LNCaP clone FGC (cell line): ENCODE measurements at regions not wholly inside any gene's neighbourhood (a gene's known extent, or its start where the extent isn't known, plus 50 kb on each side); places are given as distances from the start of the nearest gene placed in this dataset.

Source experiments
- DNase-seq: peaks from one replicate; pipeline ENCODE4 v3.0.0-alpha.2; 2011; ENCODE audit warnings: low read depth
- H3K4me3 ChIP-seq: 2 replicates; pipeline ENCODE4 v1.5.1; 2011; ENCODE audit warnings: mild to moderate bottlenecking, low read depth, low read length, control low read depth
- TF ChIP-seq, protein P1 (sequence below): IDR thresholded peaks from 2 replicates; pipeline ENCODE4 v1.5.1; 2012; ENCODE audit warnings: mild to moderate bottlenecking; ENCODE audit not compliant: control insufficient read depth, insufficient read depth; ENCODE audit errors: extremely low read depth

DNA sequence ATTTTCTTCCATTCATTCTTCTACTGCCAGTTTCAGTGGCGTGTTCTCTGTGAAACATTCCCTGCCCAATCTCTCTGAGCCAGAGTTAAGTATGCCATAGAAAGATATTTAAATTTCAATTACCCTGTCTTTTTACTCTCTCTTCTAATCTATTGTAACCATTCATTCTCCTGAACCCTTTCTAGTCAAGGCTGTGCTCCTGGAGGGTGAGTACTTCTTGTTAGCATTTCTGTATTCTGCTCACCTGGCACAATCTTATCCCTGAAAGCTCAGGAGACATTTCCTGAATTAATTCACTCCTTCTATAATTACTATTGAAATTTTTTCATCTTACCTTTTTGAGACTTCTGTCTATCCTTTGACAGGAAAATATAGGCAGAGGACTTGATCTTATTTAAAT lies 271.7 kb downstream of the HGF start:
- TF ChIP-seq, protein P1, sequence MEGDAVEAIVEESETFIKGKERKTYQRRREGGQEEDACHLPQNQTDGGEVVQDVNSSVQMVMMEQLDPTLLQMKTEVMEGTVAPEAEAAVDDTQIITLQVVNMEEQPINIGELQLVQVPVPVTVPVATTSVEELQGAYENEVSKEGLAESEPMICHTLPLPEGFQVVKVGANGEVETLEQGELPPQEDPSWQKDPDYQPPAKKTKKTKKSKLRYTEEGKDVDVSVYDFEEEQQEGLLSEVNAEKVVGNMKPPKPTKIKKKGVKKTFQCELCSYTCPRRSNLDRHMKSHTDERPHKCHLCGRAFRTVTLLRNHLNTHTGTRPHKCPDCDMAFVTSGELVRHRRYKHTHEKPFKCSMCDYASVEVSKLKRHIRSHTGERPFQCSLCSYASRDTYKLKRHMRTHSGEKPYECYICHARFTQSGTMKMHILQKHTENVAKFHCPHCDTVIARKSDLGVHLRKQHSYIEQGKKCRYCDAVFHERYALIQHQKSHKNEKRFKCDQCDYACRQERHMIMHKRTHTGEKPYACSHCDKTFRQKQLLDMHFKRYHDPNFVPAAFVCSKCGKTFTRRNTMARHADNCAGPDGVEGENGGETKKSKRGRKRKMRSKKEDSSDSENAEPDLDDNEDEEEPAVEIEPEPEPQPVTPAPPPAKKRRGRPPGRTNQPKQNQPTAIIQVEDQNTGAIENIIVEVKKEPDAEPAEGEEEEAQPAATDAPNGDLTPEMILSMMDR, result no peak
- no peak for DNase-seq
- H3K4me3 ChIP-seq, result no peak overlapping the region

DNA sequence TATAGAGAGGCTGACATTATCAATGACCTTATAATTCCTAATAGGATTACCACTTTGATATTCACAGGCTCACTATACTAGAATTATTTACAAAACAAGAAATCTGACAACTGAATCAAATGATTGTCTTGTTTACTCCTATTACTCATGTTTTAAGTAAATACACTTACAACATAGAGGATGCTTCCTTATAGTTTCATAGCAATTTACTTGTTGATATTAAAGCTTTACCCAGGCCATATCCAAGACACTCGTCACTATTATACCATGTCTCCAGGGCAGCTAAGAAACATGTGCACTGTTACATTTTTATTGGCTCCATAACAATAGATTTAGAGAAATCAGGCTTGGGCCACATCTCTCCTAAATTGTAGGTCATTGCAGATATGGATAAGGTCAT lies 276.9 kb downstream of the HGF start:
- H3K4me3 ChIP-seq, result no peak overlapping the region
- peak; percentile 59 for DNase-seq
- TF ChIP-seq, protein P1, result no peak

DNA sequence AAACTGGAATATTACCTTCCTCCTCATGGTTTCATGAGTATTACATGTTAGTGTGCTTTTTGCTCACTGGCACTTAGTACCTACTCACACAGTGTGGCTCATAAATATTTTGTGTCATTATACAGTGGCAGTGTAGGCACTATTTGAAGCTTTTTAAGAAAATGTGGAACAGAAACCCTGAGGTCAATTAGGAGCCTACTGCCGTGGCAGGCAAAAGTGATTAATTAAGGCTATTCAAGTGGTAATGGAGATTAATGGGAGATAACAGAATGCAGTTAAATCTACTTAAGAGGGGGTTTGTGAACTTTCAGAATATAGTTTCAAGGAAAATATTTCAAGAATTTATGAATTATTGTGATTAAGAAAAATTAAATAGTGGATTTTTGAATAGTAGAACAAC lies 277.6 kb downstream of the HGF start:
- DNase-seq, result no peak
- no peak overlapping the region for H3K4me3 ChIP-seq
- TF ChIP-seq, protein P1, result no peak

DNA sequence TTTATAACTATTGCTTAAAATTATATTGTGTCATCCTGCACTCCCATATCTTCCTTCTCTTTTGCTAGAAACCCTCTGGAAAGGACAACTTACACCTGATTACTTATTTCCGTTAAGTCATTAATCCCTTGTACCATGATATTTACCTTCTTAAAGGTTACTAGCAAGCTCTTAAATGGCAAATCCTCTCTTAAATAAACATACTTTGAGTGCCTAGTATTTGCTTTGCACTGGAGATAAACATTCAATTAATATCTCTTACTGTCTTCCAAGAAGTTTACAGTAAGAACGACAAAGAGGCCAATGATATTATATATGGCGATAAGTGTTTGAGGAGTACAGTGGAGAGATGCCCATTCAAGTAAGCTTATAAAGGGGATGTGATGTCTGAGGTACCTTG lies 278.3 kb downstream of the HGF start:
- TF ChIP-seq, protein P1, result no peak
- peak; percentile 97 for DNase-seq

DNA sequence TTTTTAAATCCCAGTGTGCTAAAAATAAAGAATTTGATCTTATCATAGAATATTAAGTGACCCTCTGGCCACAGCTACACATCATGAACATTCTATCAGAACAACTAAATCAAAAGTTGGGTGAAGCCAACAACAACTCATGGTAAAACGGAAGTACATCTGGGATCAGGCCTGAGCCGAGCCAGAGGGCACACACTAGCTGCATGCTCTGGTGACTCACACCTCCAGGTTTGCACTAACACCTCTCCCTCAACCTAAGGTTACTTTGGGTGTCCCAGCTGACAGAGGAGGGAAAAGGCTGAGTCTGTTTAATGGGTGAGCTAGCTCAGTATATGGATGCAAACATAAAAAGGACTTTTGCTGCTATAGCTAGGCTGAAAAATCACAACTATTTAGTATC lies 281.6 kb downstream of the HGF start:
- TF ChIP-seq, protein P1, result no peak
- no peak for DNase-seq
- H3K4me3 ChIP-seq, result no peak overlapping the region

More for the DNA sequence above, 278.3 kb downstream of the HGF start:
- no peak overlapping the region for H3K4me3 ChIP-seq

DNA sequence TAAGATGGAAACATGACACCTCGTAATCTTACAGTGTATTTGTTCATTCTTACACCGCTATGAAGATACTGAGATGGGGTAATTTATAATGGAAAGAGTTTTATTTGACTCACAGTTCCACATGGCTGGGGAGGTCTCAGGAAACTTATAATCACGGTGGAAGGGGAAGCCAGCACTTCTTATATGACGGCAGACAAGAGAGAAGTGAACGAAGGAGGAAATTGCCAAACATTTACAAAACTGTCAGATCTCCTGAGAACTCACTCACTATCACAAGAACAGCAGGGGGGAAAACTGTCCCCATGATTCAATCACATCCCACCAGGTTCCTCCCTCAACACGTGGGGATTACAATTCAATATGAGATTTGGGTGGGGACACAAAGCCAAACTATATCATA lies 282.3 kb downstream of the HGF start:
- DNase-seq, result no peak
- TF ChIP-seq, protein P1, result no peak
- no peak overlapping the region for H3K4me3 ChIP-seq

DNA sequence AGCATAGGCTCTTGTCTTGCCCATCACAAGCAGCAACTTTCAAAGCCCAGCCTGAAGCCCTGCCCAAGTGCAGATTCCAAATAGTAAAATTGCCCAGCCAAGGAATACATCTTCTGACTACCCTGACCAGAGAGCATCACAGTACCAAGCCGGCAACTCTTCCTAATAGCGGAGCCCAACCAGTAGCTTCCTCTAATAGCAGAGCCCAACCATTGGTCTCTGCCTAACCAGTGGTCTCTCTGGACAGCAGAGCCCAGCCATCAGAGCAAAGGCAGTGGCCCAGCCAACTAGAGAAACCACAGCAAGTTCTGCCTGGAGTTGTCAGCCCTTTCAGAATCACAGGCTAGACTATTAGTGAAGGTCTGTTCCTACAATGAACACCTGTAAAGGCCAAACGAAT lies 285.6 kb downstream of the HGF start:
- TF ChIP-seq, protein P1, result no peak
- no peak for DNase-seq
- H3K4me3 ChIP-seq, result no peak overlapping the region
